ENCODE measurements at regions not wholly inside any gene's neighbourhood (a gene's known extent, or its start where the extent isn't known, plus 50 kb on each side); places are given as distances from the start of the nearest gene placed in this dataset.
"Not testable (repeated sequence)": the region's sequence is repeated elsewhere in the genome, so short reads cannot be mapped to it uniquely, and the experiment has no call there.

DNA sequence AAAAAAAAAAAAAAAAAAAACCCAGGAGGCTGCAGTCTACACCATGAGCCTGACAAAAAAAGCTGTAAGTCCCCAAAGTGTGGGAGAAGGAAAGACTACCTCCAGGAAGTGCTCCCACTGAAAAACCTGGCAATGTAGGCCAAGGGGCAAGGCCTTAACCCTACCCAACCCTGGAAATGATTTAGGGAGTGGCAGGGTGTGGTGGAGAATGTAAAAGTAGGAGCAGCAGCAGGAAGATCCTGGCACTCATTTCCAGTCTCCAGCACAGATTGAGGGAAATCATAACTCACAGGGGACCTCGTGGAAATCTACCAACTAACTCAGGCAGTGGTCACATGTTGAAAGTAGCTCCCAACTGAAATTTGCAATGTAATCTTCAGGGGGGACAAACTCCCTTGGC is 839.5 kb downstream of the EPHA3 start:
- no peak for DNase-seq

DNA sequence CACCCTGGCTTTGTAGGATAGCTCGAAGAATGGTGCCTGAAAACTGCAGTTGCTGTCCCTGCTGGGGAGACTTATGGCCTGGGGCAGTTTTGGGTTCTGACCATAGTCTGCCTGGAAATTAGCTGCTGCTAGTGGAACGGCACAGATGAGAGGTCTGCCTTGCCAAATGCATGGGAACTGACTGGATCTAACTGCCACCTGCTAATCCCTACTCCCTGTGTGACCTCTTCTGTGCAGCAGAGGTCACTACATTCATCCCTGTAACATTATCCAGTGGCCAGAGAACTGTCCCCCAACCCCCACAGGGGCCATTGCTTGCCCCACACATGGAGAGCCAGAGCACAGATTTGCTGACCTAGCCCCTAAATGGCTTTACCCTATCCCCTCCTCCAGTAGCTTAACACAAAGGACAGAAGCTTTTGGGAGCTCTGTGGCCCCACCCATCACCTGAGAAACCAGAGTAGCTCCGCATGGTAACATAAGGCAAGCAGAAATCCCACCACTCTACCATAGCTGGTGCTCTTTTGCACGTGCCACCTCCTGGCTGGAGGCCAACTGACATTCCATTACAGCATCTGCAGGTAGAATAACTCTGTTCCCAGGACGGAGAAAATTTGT is 840.0 kb downstream of the EPHA3 start:
- DNase-seq = no peak

DNA sequence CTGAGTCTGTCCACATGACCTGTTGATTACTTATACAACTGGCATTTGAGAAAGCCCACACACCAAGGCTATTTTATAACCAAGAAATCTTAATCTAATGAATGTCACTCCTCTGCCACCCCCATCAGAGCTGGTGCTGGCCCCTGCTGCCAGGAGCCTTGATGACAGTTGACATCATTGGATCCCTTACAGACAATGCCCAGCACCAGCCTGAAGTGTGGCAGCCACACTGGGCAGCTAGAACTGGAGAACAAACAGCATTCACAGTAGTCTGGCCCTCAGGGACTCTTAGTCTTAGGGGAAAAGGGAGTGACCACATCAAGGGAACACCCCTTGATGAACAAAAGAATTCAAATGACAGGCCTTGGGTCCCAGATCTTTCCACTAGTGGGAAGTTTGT is 840.6 kb downstream of the EPHA3 start:
- no peak for DNase-seq

DNA sequence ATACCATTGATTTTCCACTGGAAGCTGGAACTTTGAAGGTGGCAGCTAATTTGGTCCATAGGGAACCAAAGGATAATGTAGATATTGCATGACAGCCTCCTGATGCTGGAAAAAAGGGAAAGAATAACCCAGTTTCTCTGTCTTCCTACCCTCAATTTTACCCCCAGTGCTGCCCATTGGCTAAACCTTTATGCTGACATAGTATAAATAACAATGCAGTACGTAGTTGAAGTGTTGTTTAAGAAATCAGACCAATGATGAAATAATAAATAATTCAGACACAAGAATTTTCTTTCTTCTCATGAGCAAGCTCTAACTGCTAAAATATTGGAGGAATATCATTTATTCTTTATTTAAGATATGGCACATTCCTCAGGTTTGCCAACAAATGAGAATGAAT is 843.4 kb downstream of the EPHA3 start:
- no peak for DNase-seq

DNA sequence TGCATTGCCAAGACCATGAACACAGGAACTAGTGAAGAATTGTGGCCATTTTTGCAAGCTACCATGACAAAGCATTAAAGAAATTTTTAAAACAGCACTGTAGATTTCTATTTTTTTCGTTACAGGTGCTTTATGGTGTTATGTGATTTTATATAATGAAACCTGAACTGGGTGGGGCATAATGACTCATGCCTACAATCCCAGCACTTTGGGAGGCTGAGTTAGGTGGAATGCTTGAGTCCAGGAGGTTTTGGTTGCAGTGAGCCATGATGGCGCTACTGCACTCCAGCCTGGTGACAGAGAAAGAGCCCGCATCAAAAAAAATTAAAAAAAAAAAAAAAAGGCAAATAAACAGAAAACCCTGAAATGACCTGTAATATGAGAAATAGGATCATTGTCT is 846.7 kb downstream of the EPHA3 start:
- DNase-seq = no peak

GRCh38 chr3:89955156-89955555 is 847.7 kb downstream of the EPHA3 start:
- no peak for DNase-seq

- DNase-seq = no peak
Measured at GRCh38 chr3:89957451-89957850, 850.0 kb downstream of the EPHA3 start.

DNA sequence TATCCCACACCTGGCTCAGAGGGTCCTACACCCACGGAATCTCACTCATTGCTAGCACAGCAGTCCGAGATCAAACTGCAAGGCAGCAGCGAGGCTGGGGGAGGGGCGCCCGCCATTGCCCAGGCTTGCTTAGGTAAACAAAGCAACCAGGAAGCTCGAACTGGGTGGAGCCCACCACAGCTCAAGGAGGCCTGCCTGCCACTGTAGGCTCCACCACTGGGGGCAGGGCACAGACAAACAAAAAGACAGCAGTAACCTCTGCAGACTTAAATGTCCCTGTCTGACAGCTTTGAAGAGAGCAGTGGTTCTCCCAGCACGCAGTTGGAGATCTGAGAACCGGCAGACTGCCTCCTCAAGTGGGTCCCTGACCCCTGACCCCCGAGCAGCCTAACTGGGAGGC is 850.7 kb downstream of the EPHA3 start:
- DNase-seq = not testable (repeated sequence)

DNA sequence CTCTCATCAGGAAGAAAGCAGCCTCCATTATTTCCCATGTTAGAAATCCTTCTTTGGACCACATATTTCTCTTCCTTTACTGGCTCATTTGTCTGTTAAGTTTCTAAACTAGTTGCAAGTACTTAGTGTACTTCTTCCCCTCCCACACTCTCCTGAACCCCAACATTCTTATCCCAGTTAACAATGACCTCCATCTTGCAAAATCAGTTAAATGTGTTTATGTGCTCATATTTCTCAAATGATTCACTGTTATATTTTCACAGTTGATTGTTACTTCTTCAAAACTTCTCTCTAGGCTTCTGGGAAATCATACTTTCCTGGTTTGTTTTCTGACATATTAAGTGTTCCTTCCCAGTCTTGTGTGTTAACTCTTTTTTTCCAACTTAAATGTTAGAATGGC is 856.9 kb downstream of the EPHA3 start:
- no peak for DNase-seq

DNA sequence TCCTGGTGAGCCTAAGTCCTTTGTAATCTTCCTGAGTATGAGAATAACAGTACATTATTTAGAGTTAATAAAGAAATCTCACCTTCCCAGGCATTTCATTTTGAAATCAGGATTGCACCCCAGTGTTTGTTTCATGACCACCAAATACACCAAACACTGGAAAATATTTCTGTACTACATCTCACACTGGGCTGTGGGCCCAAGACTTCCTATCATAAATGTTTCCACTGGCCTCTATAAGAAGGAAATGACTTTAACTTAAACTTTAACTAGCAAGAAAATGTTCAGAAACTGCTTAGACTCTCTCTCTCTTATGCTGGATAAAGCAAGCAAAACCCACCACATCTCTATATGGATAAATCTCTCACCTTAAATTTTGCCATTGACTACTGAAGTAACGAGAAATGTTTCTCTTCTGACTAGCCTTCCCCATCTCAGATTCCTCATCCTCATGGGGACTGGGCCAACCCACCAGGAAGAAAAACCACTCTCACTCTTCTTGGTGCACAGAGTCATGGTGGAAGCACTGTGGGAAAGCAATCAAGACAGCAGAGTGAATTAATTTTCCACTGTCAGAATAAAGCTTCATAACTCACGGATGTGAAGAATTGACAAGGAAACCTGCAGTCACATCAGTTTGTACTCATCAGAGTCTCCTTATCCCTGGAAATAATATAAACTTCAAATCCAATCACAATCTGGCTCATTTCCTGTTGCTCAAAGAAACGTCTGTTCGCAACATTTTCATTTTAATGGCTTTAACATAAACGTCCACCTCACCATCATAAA is 859.6 kb downstream of the EPHA3 start:
- no peak for DNase-seq

DNA sequence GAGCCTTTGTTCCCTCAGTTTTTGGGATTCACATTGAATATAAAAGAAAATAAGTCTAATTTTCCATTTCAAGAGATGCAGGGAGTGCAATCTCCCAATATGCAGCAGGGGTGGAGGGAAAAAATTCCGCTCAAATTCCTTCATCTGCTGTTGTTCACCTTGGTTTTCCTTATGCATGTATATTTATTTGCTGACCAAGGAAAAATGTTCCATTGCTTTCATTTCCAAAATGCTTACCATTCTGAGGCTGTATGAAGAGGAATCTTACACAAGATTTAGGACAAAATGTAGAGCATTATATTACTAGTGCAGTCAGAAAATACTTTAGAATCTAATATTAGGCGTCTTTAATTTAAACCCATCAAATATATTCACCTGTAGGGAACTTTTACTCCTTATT is 863.9 kb downstream of the EPHA3 start:
- no peak for DNase-seq

DNA sequence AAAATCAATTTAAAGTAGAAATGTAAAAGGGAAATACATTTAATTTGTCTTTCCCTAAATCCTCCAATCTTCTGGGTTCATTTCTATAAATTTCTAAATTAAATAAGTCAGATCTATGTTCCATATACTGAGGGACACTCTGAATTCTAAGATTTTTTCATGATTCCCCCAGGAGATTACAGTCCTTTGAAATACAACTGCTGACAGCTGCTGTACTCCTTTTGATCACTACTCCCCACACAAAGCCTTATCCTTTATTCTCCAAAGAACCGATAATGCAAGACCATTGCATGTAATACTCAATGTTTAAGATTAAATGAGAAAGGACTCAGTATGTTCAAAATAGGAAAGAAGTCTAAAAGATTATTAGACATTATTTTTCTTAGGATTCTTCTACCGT is 865.7 kb downstream of the EPHA3 start:
- no peak for DNase-seq

GRCh38 chr3:89974903-89975519 is 867.6 kb downstream of the EPHA3 start:
- DNase-seq = no peak

DNA sequence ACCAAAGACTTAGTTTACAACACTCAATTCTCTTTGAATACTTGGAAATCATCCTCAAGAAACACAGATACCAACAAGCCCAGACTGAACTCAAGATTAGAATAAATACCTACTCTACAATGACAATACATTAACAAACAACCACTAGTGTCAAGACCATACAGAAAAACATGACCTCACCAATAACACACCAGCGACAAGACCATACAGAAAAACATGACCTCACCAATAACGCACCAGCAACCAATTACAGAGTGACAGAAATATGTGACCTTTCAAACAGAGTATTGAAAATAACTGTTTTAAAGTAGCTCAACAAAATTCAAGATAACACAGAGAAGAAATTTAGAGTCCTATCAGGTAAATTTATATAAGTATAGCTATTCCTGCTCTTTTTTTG is 876.0 kb downstream of the EPHA3 start:
- DNase-seq = no peak

- no peak for DNase-seq
Measured at GRCh38 chr3:90005281-90005847, 897.9 kb downstream of the EPHA3 start.

DNA sequence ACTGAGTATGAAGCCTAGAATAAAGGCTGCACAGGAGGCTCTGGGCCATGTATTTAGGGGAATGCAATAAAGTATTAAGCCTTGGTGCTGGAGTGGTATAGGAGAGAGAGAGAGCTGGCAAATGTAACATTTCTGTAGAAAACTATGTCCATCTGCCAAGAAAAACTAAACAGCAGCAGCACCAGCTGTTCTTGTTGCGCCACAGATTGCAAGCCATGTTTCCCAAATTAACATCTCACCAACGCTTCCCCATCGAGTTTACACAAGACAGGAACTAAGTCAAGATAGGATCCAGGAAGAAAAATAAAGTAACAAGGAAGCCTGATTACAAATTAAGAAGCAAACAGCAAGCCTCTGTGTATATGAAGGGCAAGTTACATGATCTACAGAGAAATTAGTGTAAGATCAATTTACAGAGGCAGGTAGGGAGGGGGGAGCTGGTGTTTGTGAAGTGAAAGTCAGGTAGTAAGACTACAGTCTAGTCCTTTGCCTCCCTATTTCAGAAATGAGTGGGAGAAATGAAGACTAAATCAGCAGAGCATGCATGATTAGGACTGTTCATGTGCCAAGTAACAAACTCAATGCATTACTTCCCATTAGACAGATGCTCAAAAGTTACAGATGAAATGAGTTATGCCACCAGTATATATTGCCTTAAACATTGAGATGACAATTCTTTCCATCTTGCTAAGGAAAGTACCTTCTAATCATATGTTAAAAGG is 900.5 kb downstream of the EPHA3 start:
- no peak for DNase-seq

- peak; percentile 49 for DNase-seq
Measured at GRCh38 chr3:90010341-90010740, 902.9 kb downstream of the EPHA3 start.

- no peak for DNase-seq
Measured at GRCh38 chr3:90011131-90011530, 903.7 kb downstream of the EPHA3 start.

DNA sequence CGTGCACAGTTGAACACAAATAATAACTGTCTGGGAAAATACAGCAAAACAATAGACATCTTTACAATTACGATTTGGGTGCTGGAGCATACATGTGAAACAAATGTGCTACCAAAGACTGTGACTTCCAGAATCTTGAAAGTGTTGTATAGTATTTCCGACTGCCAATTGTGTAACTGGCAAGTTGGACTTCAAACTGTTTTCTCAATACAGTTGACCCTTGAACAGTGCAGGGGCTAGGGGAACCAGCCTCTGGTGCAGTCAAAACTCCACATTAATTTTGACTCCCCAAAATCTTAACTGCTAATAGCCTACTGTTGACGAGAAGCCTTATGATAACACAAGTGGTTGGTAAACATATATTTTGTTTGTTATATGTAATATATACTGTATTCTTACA is 904.2 kb downstream of the EPHA3 start:
- DNase-seq = no peak

GRCh38 chr3:90011996-90012395 is 904.6 kb downstream of the EPHA3 start:
- no peak for DNase-seq

DNA sequence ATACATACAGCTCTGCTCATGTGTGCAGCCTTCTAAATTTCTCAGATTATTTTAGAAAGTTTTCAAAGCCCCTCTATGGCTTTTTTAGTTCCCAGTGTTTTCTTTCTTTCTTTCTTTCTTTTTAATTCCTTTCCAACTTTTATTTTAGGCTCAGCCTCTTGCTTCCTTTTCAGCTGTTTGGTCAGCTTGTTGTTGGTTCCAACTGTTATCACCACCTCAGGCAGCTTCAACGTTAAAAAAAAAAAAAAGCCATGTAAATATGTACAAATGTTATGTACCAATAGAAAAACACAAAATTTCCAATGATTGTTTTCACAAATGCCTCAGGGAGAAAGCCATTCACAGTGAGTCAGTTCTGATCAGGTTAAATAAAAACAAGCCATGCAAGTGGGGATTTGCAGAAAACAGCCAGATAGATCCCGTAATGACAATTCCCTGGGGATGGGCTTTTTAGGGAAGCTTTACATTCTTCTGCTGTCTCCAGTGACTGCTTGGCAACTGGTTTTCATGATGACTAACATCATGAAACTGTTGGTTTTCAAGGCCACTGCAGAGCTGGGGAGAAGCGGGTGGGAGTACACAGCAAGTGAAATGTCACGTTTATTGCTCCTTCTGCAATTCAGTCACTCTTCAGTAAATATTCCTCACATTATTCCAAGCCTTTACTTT is 908.4 kb downstream of the EPHA3 start:
- DNase-seq = peak; percentile 81

GRCh38 chr3:90016555-90016954 is 909.1 kb downstream of the EPHA3 start:
- DNase-seq = no peak

- DNase-seq = no peak
Measured at GRCh38 chr3:90018779-90019178, 911.4 kb downstream of the EPHA3 start.
